Epithelial cell of esophagus (primary cell): ENCODE measurements at regions not wholly inside any gene's neighbourhood (a gene's known extent, or its start where the extent isn't known, plus 50 kb on each side); places are given as distances from the start of the nearest gene placed in this dataset.

Experiments
- DNase-seq: peaks from one replicate; pipeline ENCODE4 v3.0.0; 2010; ENCODE audit warnings: low read depth
- H3K4me3 ChIP-seq: 2 replicates; pipeline ENCODE4 v1.5.1; 2011; ENCODE audit warnings: mild to moderate bottlenecking, low read length, control low read depth
- CTCF ChIP-seq: IDR thresholded peaks from 2 replicates; pipeline ENCODE4 v1.5.1; 2011; ENCODE audit warnings: low read depth, mild to moderate bottlenecking, low read length, control low read depth, inconsistent platforms; ENCODE audit not compliant: insufficient read depth; ENCODE audit errors: missing control alignments

- DNase-seq = no peak
- no peak overlapping the region for H3K4me3 ChIP-seq
- TF ChIP-seq CTCF = no peak
These were observed 134.7 kb downstream of the KCNRG start for GRCh38 chr13:50149932-50150331.

GRCh38 chr13:50152224-50152623 is 137.0 kb downstream of the KCNRG start:
- TF ChIP-seq CTCF = no peak
- no peak for DNase-seq
- no peak overlapping the region for H3K4me3 ChIP-seq

GRCh38 chr13:50152655-50153309 is 137.5 kb downstream of the KCNRG start:
- no peak overlapping the region for H3K4me3 ChIP-seq
- no peak for TF ChIP-seq CTCF
- no peak for DNase-seq

- no peak for TF ChIP-seq CTCF
- no peak overlapping the region for H3K4me3 ChIP-seq
These were observed 138.2 kb downstream of the KCNRG start for GRCh38 chr13:50153401-50153800.

GRCh38 chr13:50153876-50154275 is 138.6 kb downstream of the KCNRG start:
- TF ChIP-seq CTCF = no peak
- H3K4me3 ChIP-seq = no peak overlapping the region
- DNase-seq = no peak

More at GRCh38 chr13:50153401-50153800, 138.2 kb downstream of the KCNRG start:
- DNase-seq = no peak

- no peak overlapping the region for H3K4me3 ChIP-seq
- no peak for DNase-seq
These were observed 139.5 kb downstream of the KCNRG start for GRCh38 chr13:50154697-50155096.

More at GRCh38 chr13:50154697-50155096, 139.5 kb downstream of the KCNRG start:
- TF ChIP-seq CTCF = no peak
